ENCODE measurements at regions not wholly inside any gene's neighbourhood (a gene's known extent, or its start where the extent isn't known, plus 50 kb on each side); places are given as distances from the start of the nearest gene placed in this dataset.

DNA sequence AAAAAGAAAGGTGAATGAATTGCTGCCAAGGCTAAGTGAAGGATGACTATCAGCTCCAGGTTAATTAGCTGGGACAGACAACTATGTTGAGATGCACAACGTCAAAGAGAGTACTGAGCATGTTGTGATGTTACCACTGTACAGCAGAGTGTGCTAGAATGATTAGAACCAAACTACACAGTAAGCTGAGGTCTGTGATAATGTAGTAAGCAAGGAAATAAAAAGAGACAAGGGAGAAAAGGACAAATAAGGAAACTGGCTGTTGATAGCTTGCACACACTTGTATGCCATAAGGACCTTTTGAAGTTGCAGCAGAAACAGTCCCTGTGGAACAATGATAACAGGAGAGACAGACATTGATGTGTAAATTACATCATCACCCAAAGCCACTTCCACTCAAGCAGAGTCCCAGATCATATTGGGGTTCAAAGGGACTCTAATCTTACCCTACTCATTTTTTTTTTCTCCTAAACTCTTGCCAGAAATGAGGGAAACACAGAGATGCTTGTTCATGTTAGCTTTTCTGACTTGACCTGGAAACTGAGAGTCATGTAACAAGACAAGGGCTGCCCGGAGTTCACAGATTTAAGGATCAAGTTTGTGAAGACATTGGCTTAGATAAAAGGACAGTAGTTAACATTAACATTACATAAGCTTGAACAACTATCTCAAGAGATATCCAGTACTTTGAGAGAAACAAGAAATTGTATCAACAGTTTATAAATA, 189.9 kb downstream of the CENPW start:
- TF ChIP-seq, protein P1, sequence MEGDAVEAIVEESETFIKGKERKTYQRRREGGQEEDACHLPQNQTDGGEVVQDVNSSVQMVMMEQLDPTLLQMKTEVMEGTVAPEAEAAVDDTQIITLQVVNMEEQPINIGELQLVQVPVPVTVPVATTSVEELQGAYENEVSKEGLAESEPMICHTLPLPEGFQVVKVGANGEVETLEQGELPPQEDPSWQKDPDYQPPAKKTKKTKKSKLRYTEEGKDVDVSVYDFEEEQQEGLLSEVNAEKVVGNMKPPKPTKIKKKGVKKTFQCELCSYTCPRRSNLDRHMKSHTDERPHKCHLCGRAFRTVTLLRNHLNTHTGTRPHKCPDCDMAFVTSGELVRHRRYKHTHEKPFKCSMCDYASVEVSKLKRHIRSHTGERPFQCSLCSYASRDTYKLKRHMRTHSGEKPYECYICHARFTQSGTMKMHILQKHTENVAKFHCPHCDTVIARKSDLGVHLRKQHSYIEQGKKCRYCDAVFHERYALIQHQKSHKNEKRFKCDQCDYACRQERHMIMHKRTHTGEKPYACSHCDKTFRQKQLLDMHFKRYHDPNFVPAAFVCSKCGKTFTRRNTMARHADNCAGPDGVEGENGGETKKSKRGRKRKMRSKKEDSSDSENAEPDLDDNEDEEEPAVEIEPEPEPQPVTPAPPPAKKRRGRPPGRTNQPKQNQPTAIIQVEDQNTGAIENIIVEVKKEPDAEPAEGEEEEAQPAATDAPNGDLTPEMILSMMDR (tag by site-specific recombination; IDR thresholded peaks at IDR 0.05): no peak
- TF ChIP-seq, protein P2, sequence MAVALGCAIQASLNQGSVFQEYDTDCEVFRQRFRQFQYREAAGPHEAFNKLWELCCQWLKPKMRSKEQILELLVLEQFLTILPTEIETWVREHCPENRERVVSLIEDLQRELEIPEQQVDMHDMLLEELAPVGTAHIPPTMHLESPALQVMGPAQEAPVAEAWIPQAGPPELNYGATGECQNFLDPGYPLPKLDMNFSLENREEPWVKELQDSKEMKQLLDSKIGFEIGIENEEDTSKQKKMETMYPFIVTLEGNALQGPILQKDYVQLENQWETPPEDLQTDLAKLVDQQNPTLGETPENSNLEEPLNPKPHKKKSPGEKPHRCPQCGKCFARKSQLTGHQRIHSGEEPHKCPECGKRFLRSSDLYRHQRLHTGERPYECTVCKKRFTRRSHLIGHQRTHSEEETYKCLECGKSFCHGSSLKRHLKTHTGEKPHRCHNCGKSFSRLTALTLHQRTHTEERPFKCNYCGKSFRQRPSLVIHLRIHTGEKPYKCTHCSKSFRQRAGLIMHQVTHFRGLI (tag by site-specific recombination; IDR thresholded peaks at IDR 0.05): no peak
- TF ChIP-seq ZNF629 (tag by site-specific recombination; IDR thresholded peaks at IDR 0.05): no peak
- TF ChIP-seq TCF7L2 (IDR thresholded peaks at IDR 0.05; ENCODE audit: borderline replicate concordance, low read depth, low read length): no peak
- TF ChIP-seq ZNF571 (tag by site-specific recombination; IDR thresholded peaks at IDR 0.05): no peak

All from HEK293 (cell line).